Stimulated activated memory B cell treated with anti-CD40 and anti-IgM and Interleukin-4, amounts not matched to agents 10 μg/mL and 1 μg/mL and 100 μg/mL, for 72 hours (primary cell): ENCODE measurements at regions not wholly inside any gene's neighbourhood (a gene's known extent, or its start where the extent isn't known, plus 50 kb on each side); places are given as distances from the start of the nearest gene placed in this dataset.
"Not testable (repeated sequence)": the region's sequence is repeated elsewhere in the genome, so short reads cannot be mapped to it uniquely, and the experiment has no call there.

Experiments
- ATAC-seq: fragments of 150-1000 bp; cut with Tn5 transposase; 2 replicates; pipeline ENCODE4 v1.10.0; 2021
- H3K27ac Mint-ChIP-seq: one replicate; pipeline ENCODE4 v1.8.0; 2022; ENCODE audit warnings: mild to moderate bottlenecking, mixed read lengths
- H3K27me3 Mint-ChIP-seq: one replicate; pipeline ENCODE4 v1.8.0; 2022; ENCODE audit warnings: mixed read lengths
- H3K36me3 Mint-ChIP-seq: one replicate; pipeline ENCODE4 v1.8.0; 2022; ENCODE audit warnings: mixed read lengths
- H3K4me1 Mint-ChIP-seq: one replicate; pipeline ENCODE4 v1.8.0; 2022; ENCODE audit warnings: mixed read lengths
- H3K4me3 Mint-ChIP-seq: one replicate; pipeline ENCODE4 v1.8.0; 2022; ENCODE audit warnings: mild to moderate bottlenecking, moderate library complexity, mixed read lengths
- H3K9me3 Mint-ChIP-seq: one replicate; pipeline ENCODE4 v1.8.0; 2022; ENCODE audit warnings: mixed read lengths

- Mint-ChIP-seq H3K9me3 (no peaks in the 10 kb centered on the region), H3K36me3 (no peaks in the 10 kb centered on the region), H3K4me3 (no peak overlapping the region), H3K27me3 (no peaks in the 10 kb centered on the region), H3K27ac (no peak overlapping the region), H3K4me1 (no peaks in the 10 kb centered on the region)
- no peak for ATAC-seq
These were observed 1034.9 kb downstream of the PCDH9 start for GRCh38 chr13:66195238-66195637.

GRCh38 chr13:66189986-66190385 lies 1040.2 kb downstream of the PCDH9 start:
- no peaks in the 10 kb centered on the region for H3K27me3 Mint-ChIP-seq
- no peaks in the 10 kb centered on the region for H3K4me1 Mint-ChIP-seq
- H3K4me3 Mint-ChIP-seq = no peak overlapping the region
- H3K36me3 Mint-ChIP-seq = no peaks in the 10 kb centered on the region
- no peak for ATAC-seq
- no peak overlapping the region for H3K27ac Mint-ChIP-seq
- no peaks in the 10 kb centered on the region for H3K9me3 Mint-ChIP-seq

DNA sequence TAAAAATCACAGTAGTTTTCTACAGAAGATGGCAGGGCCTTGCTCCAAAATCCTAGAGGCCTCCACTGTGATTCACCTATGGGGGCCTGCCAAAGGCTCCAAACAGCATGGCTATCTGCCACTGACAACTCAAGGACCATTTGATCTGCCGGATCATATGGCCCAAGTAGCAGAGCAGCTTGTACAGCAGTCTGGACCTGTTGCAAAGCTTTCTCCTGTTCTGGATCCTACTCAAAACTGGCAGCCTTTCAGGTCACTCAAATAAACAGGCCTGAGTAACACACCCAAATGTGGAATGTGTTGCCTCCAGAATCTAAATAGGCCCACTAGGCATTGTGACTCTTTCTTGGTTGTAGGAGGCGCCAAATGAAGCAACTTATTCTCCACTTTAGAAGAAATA lies 1049.3 kb downstream of the PCDH9 start:
- H3K36me3 Mint-ChIP-seq = no peaks in the 10 kb centered on the region
- H3K4me3 Mint-ChIP-seq = no peak overlapping the region
- no peak overlapping the region for H3K27ac Mint-ChIP-seq
- H3K9me3 Mint-ChIP-seq = no peaks in the 10 kb centered on the region
- H3K4me1 Mint-ChIP-seq = no peaks in the 10 kb centered on the region
- no peak for ATAC-seq
- no peaks in the 10 kb centered on the region for H3K27me3 Mint-ChIP-seq

GRCh38 chr13:66171920-66172319 lies 1058.2 kb downstream of the PCDH9 start:
- Mint-ChIP-seq H3K4me1 (no peaks in the 10 kb centered on the region), H3K27me3 (no peaks in the 10 kb centered on the region), H3K9me3 (no peaks in the 10 kb centered on the region), H3K36me3 (no peaks in the 10 kb centered on the region), H3K27ac (no peak overlapping the region), H3K4me3 (no peak overlapping the region)
- no peak for ATAC-seq

DNA sequence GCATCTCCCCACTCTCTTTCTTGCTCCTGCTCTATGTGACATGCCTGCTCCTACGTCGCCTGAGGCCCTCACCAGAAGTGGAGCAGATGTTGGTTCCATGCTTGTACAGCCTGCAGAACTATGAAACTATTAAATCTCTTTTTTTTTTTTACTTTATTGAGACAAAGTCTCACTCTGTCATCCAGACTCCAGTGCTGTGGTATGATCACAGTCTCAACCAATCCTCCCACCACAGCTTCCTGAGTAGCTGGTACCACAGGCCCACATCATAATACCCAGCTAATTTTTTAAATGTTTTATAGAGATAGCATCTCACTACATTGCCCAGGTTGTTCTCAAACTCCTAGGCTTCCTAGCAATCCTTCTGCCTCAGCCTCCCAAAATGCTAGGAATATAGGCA lies 1067.7 kb downstream of the PCDH9 start:
- H3K36me3 Mint-ChIP-seq = no peaks in the 10 kb centered on the region
- peaks cover 4% of the 10 kb centered on the region for H3K9me3 Mint-ChIP-seq
- no peak for ATAC-seq
- H3K27me3 Mint-ChIP-seq = no peaks in the 10 kb centered on the region
- H3K4me1 Mint-ChIP-seq = no peaks in the 10 kb centered on the region
- no peak overlapping the region for H3K4me3 Mint-ChIP-seq
- no peak overlapping the region for H3K27ac Mint-ChIP-seq

GRCh38 chr13:66159511-66159910 lies 1070.6 kb downstream of the PCDH9 start:
- H3K36me3 Mint-ChIP-seq = no peaks in the 10 kb centered on the region
- no peaks in the 10 kb centered on the region for H3K4me1 Mint-ChIP-seq
- peaks cover 4% of the 10 kb centered on the region for H3K9me3 Mint-ChIP-seq
- H3K4me3 Mint-ChIP-seq = no peak overlapping the region
- no peak overlapping the region for H3K27ac Mint-ChIP-seq
- no peaks in the 10 kb centered on the region for H3K27me3 Mint-ChIP-seq
- ATAC-seq = peak; percentile 27

DNA sequence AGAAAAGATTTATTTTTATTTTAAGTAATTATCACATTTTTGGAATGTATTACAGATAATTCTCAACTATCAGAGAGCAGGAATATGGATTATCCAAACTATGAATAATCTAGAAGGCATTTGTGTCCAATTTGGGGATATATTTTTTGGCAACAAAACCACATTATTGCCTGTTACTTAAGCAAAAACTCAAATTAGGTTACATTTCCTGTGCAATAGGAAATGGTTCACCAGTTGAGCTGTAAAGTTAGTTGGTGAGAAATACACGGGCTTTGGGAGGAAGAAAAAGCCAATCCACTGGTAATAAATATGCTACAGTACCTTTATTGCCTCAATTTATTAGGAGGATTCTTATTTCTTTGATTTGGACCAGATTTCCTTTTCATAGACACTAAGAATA lies 1075.2 kb downstream of the PCDH9 start:
- no peaks in the 10 kb centered on the region for H3K36me3 Mint-ChIP-seq
- H3K27me3 Mint-ChIP-seq = no peaks in the 10 kb centered on the region
- H3K27ac Mint-ChIP-seq = no peak overlapping the region
- no peak for ATAC-seq
- H3K4me3 Mint-ChIP-seq = no peak overlapping the region
- H3K9me3 Mint-ChIP-seq = peaks cover 8% of the 10 kb centered on the region
- H3K4me1 Mint-ChIP-seq = no peaks in the 10 kb centered on the region

- H3K27ac Mint-ChIP-seq = no peak overlapping the region
- no peaks in the 10 kb centered on the region for H3K27me3 Mint-ChIP-seq
- ATAC-seq = no peak
- H3K36me3 Mint-ChIP-seq = no peaks in the 10 kb centered on the region
- H3K4me1 Mint-ChIP-seq = no peaks in the 10 kb centered on the region
- peaks cover 8% of the 10 kb centered on the region for H3K9me3 Mint-ChIP-seq
- no peak overlapping the region for H3K4me3 Mint-ChIP-seq
These were observed 1075.8 kb downstream of the PCDH9 start for GRCh38 chr13:66154354-66154753.

- Mint-ChIP-seq H3K27me3 (no peaks in the 10 kb centered on the region), H3K9me3 (peaks cover 8% of the 10 kb centered on the region), H3K4me1 (no peaks in the 10 kb centered on the region), H3K36me3 (no peaks in the 10 kb centered on the region), H3K4me3 (no peak overlapping the region), H3K27ac (no peak overlapping the region)
- no peak for ATAC-seq
These were observed 1077.5 kb downstream of the PCDH9 start for GRCh38 chr13:66152596-66152995.

DNA sequence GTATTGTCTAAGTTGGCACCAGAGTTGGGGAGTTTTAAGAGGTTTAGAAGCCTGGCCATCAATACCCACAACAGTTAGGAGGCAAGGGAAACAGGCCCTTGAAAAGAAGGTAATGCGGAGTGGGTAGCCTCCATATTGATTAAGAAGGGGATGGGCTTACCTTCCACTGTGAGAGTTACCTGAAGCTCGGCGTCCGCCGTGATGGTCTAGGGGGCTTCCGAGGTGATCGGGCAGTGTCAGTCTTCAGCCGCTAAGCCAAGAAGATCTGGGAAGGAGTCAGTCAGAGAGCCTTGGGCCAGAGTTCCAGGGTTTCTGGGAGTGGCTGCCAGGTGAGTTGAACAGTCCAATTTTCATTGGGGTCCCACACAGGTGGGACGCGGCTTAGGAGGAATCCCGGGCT lies 1085.8 kb downstream of the PCDH9 start:
- not testable (repeated sequence) for H3K36me3 Mint-ChIP-seq, H3K4me1 Mint-ChIP-seq, H3K9me3 Mint-ChIP-seq, H3K27me3 Mint-ChIP-seq, ATAC-seq, H3K27ac Mint-ChIP-seq, H3K4me3 Mint-ChIP-seq

GRCh38 chr13:66139701-66140100 lies 1090.4 kb downstream of the PCDH9 start:
- Mint-ChIP-seq H3K4me3 (no peak overlapping the region), H3K27me3 (no peaks in the 10 kb centered on the region), H3K27ac (no peak overlapping the region)

GRCh38 chr13:66139250-66139649 lies 1090.9 kb downstream of the PCDH9 start:
- H3K36me3 Mint-ChIP-seq = no peaks in the 10 kb centered on the region
- no peak overlapping the region for H3K4me3 Mint-ChIP-seq
- no peaks in the 10 kb centered on the region for H3K27me3 Mint-ChIP-seq
- H3K27ac Mint-ChIP-seq = no peak overlapping the region
- peaks cover 7% of the 10 kb centered on the region for H3K9me3 Mint-ChIP-seq
- peaks cover 17% of the 10 kb centered on the region for H3K4me1 Mint-ChIP-seq
- no peak for ATAC-seq

More at GRCh38 chr13:66139701-66140100, 1090.4 kb downstream of the PCDH9 start:
- no peak for ATAC-seq
- Mint-ChIP-seq H3K9me3 (peaks cover 7% of the 10 kb centered on the region), H3K4me1 (peaks cover 17% of the 10 kb centered on the region), H3K36me3 (no peaks in the 10 kb centered on the region)

GRCh38 chr13:66138172-66138811 lies 1091.8 kb downstream of the PCDH9 start:
- H3K27ac Mint-ChIP-seq = no peak overlapping the region
- H3K4me1 Mint-ChIP-seq = peaks cover 17% of the 10 kb centered on the region
- H3K4me3 Mint-ChIP-seq = no peak overlapping the region
- no peaks in the 10 kb centered on the region for H3K36me3 Mint-ChIP-seq
- peaks cover 7% of the 10 kb centered on the region for H3K9me3 Mint-ChIP-seq
- peak; percentile 95 for ATAC-seq
- no peaks in the 10 kb centered on the region for H3K27me3 Mint-ChIP-seq

DNA sequence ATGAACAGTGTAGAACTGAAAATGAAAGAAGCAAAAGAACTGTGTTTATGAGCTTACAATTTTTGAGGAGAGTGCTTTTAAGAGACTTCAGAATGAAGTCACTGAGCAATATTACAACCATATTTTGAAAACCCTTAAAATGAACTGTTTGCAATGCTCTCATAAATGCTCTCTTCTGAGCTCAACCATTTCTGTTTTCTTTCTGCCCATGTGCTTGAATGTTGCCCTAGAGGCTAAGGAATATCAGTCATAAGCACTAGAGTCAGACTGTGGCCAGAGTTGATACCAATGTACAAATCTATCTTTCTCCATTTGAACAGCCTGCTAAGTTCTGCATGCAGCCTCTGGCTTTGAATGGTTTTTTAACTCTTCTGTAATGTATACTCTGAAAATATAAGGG lies 1092.8 kb downstream of the PCDH9 start:
- H3K27me3 Mint-ChIP-seq = no peaks in the 10 kb centered on the region
- H3K9me3 Mint-ChIP-seq = peaks cover 7% of the 10 kb centered on the region
- no peak overlapping the region for H3K4me3 Mint-ChIP-seq
- ATAC-seq = no peak
- no peaks in the 10 kb centered on the region for H3K36me3 Mint-ChIP-seq
- peaks cover 17% of the 10 kb centered on the region for H3K4me1 Mint-ChIP-seq
- no peak overlapping the region for H3K27ac Mint-ChIP-seq

- H3K27ac Mint-ChIP-seq = no peak overlapping the region
- peaks cover 4% of the 10 kb centered on the region for H3K9me3 Mint-ChIP-seq
- peak; percentile 41 for ATAC-seq
- no peak overlapping the region for H3K4me3 Mint-ChIP-seq
- no peaks in the 10 kb centered on the region for H3K36me3 Mint-ChIP-seq
- H3K4me1 Mint-ChIP-seq = no peaks in the 10 kb centered on the region
- H3K27me3 Mint-ChIP-seq = no peaks in the 10 kb centered on the region
These were observed 1101.4 kb downstream of the PCDH9 start for GRCh38 chr13:66128692-66129269.

GRCh38 chr13:66128201-66128600 lies 1101.9 kb downstream of the PCDH9 start:
- H3K36me3 Mint-ChIP-seq = no peaks in the 10 kb centered on the region
- peaks cover 4% of the 10 kb centered on the region for H3K9me3 Mint-ChIP-seq
- H3K4me1 Mint-ChIP-seq = no peaks in the 10 kb centered on the region
- H3K4me3 Mint-ChIP-seq = no peak overlapping the region
- no peak for ATAC-seq
- H3K27me3 Mint-ChIP-seq = no peaks in the 10 kb centered on the region
- H3K27ac Mint-ChIP-seq = no peak overlapping the region
